ENCODE measurements at regions not wholly inside any gene's neighbourhood (a gene's known extent, or its start where the extent isn't known, plus 50 kb on each side); places are given as distances from the start of the nearest gene placed in this dataset.

- TF ChIP-seq PBX3 (IDR thresholded peaks at IDR 0.05) (no peak), TEAD4 (IDR thresholded peaks at IDR 0.05; ENCODE audit: borderline replicate concordance, insufficient read depth) (no peak)
Observed at GRCh38 chrX:126237524-126237923, 71.4 kb upstream of the DCAF12L2 start (continued).
